ENCODE measurements at regions not wholly inside any gene's neighbourhood (a gene's known extent, or its start where the extent isn't known, plus 50 kb on each side); places are given as distances from the start of the nearest gene placed in this dataset.

DNA sequence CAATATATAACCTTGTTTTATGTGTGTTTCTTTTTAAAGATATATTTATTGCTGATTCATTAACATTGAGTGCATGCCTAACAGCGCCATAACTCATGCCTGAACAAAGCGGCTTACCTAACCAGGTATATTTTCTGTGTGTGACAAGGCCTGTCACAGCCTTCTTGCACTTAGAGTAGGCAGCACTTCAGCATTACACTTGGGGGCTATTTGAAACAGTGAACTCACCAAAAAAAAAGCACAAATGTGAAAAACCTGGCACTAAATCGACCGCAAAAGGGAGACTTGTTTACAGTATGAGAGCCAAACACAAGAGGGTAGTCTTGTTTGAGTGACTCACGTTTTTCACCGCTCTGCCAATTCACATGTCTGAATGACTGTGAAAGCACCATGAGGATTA, 111.7 kb downstream of the DISP1 start:
- no peak overlapping the region for H2AK5ac ChIP-seq (ENCODE audit: low read length, severe bottlenecking)
- no peak overlapping the region for H3K18ac ChIP-seq (ENCODE audit: low read depth in 1 of 2, low read length in 2 of 2)
- H4K8ac ChIP-seq (ENCODE audit: low read length) = no peak overlapping the region
- H3K4ac ChIP-seq (ENCODE audit: low read depth in 1 of 2, low read length in 2 of 2) = no peak overlapping the region
- peaks cover 5% of the 10 kb centered on the region for H3K79me1 ChIP-seq (replicated peaks; ENCODE audit: low read length, poor library complexity, severe bottlenecking)
- no peaks in the 10 kb centered on the region for H3K9me3 ChIP-seq (ENCODE audit: control insufficient read depth, low read length)
- H2BK5ac ChIP-seq (ENCODE audit: low read depth, low read length, poor library complexity, severe bottlenecking) = no peak overlapping the region
- no peaks in the 10 kb centered on the region for H3K27me3 ChIP-seq (ENCODE audit: control insufficient read depth in 1 of 2, insufficient read depth in 1 of 2, low read length in 2 of 2)
- H3K27ac ChIP-seq (ENCODE audit: low read length, poor library complexity, severe bottlenecking) = no peak overlapping the region
- no peaks in the 10 kb centered on the region for H3K36me3 ChIP-seq (ENCODE audit: control insufficient read depth in 1 of 2, insufficient read depth in 2 of 2, low read depth in 1 of 2, low read length in 2 of 2)
- WGBS = 50% methylated on average over 6 of the region's 6 CpGs
- DNase-seq = peak; percentile 69
- H2BK120ac ChIP-seq (ENCODE audit: low read depth, low read length) = no peak overlapping the region
- H2BK15ac ChIP-seq (ENCODE audit: low read depth, poor library complexity, severe bottlenecking) = no peak overlapping the region
- H3K23ac ChIP-seq (ENCODE audit: low read length in 2 of 2) = no peak overlapping the region
- H3K4me2 ChIP-seq (ENCODE audit: low read length, poor library complexity, severe bottlenecking) = no peak overlapping the region
- no peak overlapping the region for H3K9ac ChIP-seq (ENCODE audit: low read length)
- H3K14ac ChIP-seq (ENCODE audit: low read length in 2 of 2) = no peak overlapping the region
- no peak overlapping the region for H4K91ac ChIP-seq (ENCODE audit: low read length)
- no peak overlapping the region for H2AFZ ChIP-seq (ENCODE audit: low read depth, low read length)
- no peak overlapping the region for H2BK12ac ChIP-seq (ENCODE audit: low read length in 2 of 2)
- H3K4me3 ChIP-seq (ENCODE audit: insufficient read depth in 1 of 2, low read depth in 1 of 2, low read length in 2 of 2) = no peak overlapping the region
- H3K4me1 ChIP-seq (ENCODE audit: control insufficient read depth, insufficient read depth, low read depth, low read length) = peaks cover 2% of the 10 kb centered on the region

DNA sequence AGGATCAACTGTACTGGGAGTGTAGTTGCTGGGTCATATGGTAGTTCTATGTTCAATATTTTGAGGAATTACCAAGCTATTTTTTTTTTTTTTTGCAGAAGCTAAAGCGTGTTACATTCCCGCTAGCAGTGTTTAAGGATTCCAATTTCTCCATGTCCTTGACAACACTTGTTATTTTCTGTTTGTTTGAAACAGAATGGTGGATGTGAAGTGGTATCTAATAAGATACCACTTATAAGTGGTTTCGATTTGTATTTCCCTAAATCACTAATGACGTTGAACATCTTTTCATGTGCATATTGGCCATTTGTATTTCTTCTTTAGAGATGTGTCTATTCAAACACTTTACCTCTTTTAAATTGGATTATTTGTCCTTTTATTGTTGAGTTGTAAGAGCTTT, 112.2 kb downstream of the DISP1 start:
- Histone ChIP-seq H3K9me3 (ENCODE audit: control insufficient read depth, low read length) (no peaks in the 10 kb centered on the region), H2AK5ac (ENCODE audit: low read length, severe bottlenecking) (no peak overlapping the region), H3K18ac (ENCODE audit: low read depth in 1 of 2, low read length in 2 of 2) (no peak overlapping the region), H3K4ac (ENCODE audit: low read depth in 1 of 2, low read length in 2 of 2) (no peak overlapping the region), H3K79me1 (replicated peaks; ENCODE audit: low read length, poor library complexity, severe bottlenecking) (peaks cover 3% of the 10 kb centered on the region), H3K9ac (ENCODE audit: low read length) (no peak overlapping the region), H2BK15ac (ENCODE audit: low read depth, poor library complexity, severe bottlenecking) (no peak overlapping the region), H2AFZ (ENCODE audit: low read depth, low read length) (no peak overlapping the region), H2BK120ac (ENCODE audit: low read depth, low read length) (no peak overlapping the region), H3K4me2 (ENCODE audit: low read length, poor library complexity, severe bottlenecking) (no peak overlapping the region), H3K4me3 (ENCODE audit: insufficient read depth in 1 of 2, low read depth in 1 of 2, low read length in 2 of 2) (no peak overlapping the region), H3K27me3 (ENCODE audit: control insufficient read depth in 1 of 2, insufficient read depth in 1 of 2, low read length in 2 of 2) (no peaks in the 10 kb centered on the region), H2BK5ac (ENCODE audit: low read depth, low read length, poor library complexity, severe bottlenecking) (no peak overlapping the region), H2BK12ac (ENCODE audit: low read length in 2 of 2) (no peak overlapping the region), H4K8ac (ENCODE audit: low read length) (no peak overlapping the region), H4K91ac (ENCODE audit: low read length) (no peak overlapping the region), H3K27ac (ENCODE audit: low read length, poor library complexity, severe bottlenecking) (no peak overlapping the region), H3K36me3 (ENCODE audit: control insufficient read depth in 1 of 2, insufficient read depth in 2 of 2, low read depth in 1 of 2, low read length in 2 of 2) (no peaks in the 10 kb centered on the region), H3K4me1 (ENCODE audit: control insufficient read depth, insufficient read depth, low read depth, low read length) (peaks cover 2% of the 10 kb centered on the region), H3K23ac (ENCODE audit: low read length in 2 of 2) (no peak overlapping the region), H3K14ac (ENCODE audit: low read length in 2 of 2) (no peak overlapping the region)
- 100% methylated on average over 2 of the region's 4 CpGs for WGBS
- DNase-seq = no peak

DNA sequence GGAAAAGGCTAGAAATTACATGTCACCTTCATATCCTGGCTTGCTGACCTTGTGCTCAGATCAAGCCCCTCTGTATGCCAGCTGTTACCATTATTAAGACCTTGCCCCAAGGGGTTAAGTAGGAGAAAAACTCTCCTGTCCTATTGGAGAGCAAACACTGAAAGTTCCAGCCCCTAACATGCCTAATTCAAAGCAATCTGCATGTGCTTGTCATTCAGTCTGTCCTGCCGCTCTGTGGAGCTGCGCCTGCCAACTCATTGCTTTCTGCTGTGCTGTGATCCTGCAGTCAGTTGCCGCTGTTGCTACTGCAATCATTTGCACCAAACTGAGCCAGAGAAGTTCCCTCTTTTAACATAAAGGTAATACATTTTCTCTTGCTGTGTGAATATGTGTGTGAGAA, 113.4 kb downstream of the DISP1 start:
- H3K27ac ChIP-seq (ENCODE audit: low read length, poor library complexity, severe bottlenecking) = no peak overlapping the region
- no peak overlapping the region for H2BK120ac ChIP-seq (ENCODE audit: low read depth, low read length)
- H3K23ac ChIP-seq (ENCODE audit: low read length in 2 of 2) = no peak overlapping the region
- H3K4me1 ChIP-seq (ENCODE audit: control insufficient read depth, insufficient read depth, low read depth, low read length) = peaks cover 2% of the 10 kb centered on the region
- no peak overlapping the region for H4K91ac ChIP-seq (ENCODE audit: low read length)
- H3K4me3 ChIP-seq (ENCODE audit: insufficient read depth in 1 of 2, low read depth in 1 of 2, low read length in 2 of 2) = peak overlapping the region in 1 of 2 experiments; percentile 46
- H3K9ac ChIP-seq (ENCODE audit: low read length) = peak overlapping the region; percentile 63
- peak overlapping the region in 1 of 2 experiments; percentile 16 for H3K4ac ChIP-seq (ENCODE audit: low read depth in 1 of 2, low read length in 2 of 2)
- no peak overlapping the region for H3K14ac ChIP-seq (ENCODE audit: low read length in 2 of 2)
- H2AK5ac ChIP-seq (ENCODE audit: low read length, severe bottlenecking) = no peak overlapping the region
- H2BK5ac ChIP-seq (ENCODE audit: low read depth, low read length, poor library complexity, severe bottlenecking) = no peak overlapping the region
- peak overlapping the region in 1 of 2 experiments; percentile 40 for H3K18ac ChIP-seq (ENCODE audit: low read depth in 1 of 2, low read length in 2 of 2)
- H3K9me3 ChIP-seq (ENCODE audit: control insufficient read depth, low read length) = no peaks in the 10 kb centered on the region
- peak overlapping the region; percentile 42 for H2AFZ ChIP-seq (ENCODE audit: low read depth, low read length)
- H3K4me2 ChIP-seq (ENCODE audit: low read length, poor library complexity, severe bottlenecking) = no peak overlapping the region
- DNase-seq = peak; percentile 60
- no peaks in the 10 kb centered on the region for H3K27me3 ChIP-seq (ENCODE audit: control insufficient read depth in 1 of 2, insufficient read depth in 1 of 2, low read length in 2 of 2)
- H2BK15ac ChIP-seq (ENCODE audit: low read depth, poor library complexity, severe bottlenecking) = no peak overlapping the region
- 16% methylated on average over 3 of the region's 3 CpGs for WGBS
- peaks cover 3% of the 10 kb centered on the region for H3K79me1 ChIP-seq (replicated peaks; ENCODE audit: low read length, poor library complexity, severe bottlenecking)
- no peaks in the 10 kb centered on the region for H3K36me3 ChIP-seq (ENCODE audit: control insufficient read depth in 1 of 2, insufficient read depth in 2 of 2, low read depth in 1 of 2, low read length in 2 of 2)
- H4K8ac ChIP-seq (ENCODE audit: low read length) = no peak overlapping the region
- no peak overlapping the region for H2BK12ac ChIP-seq (ENCODE audit: low read length in 2 of 2)

DNA sequence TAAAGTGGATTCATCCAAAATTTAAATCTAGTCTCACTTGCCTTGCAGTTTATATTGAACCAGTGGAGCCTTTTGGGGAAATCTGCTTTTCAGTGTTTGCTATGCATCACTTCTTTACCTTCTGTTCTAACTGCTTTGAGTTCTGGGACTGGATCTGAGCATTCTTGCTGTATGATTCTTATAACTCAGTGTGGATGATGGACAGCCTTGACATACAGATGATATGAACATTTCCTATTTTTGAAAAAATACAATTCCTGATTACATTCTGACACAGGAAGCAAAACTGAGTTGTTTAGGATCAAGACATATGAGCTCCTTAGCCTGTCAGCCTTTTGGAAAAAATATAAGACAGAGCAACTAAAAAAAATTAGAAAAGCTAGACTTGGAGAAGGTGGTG, 115.2 kb downstream of the DISP1 start:
- Histone ChIP-seq H3K4ac (ENCODE audit: low read depth in 1 of 2, low read length in 2 of 2) (no peak overlapping the region), H3K36me3 (ENCODE audit: control insufficient read depth in 1 of 2, insufficient read depth in 2 of 2, low read depth in 1 of 2, low read length in 2 of 2) (no peaks in the 10 kb centered on the region), H3K4me3 (ENCODE audit: insufficient read depth in 1 of 2, low read depth in 1 of 2, low read length in 2 of 2) (no peak overlapping the region), H2BK15ac (ENCODE audit: low read depth, poor library complexity, severe bottlenecking) (no peak overlapping the region), H2AK5ac (ENCODE audit: low read length, severe bottlenecking) (no peak overlapping the region), H3K9ac (ENCODE audit: low read length) (no peak overlapping the region), H3K4me1 (ENCODE audit: control insufficient read depth, insufficient read depth, low read depth, low read length) (peaks cover 2% of the 10 kb centered on the region), H2BK12ac (ENCODE audit: low read length in 2 of 2) (no peak overlapping the region), H3K23ac (ENCODE audit: low read length in 2 of 2) (no peak overlapping the region), H3K27me3 (ENCODE audit: control insufficient read depth in 1 of 2, insufficient read depth in 1 of 2, low read length in 2 of 2) (no peaks in the 10 kb centered on the region), H2BK120ac (ENCODE audit: low read depth, low read length) (no peak overlapping the region), H2BK5ac (ENCODE audit: low read depth, low read length, poor library complexity, severe bottlenecking) (no peak overlapping the region), H3K27ac (ENCODE audit: low read length, poor library complexity, severe bottlenecking) (no peak overlapping the region), H3K14ac (ENCODE audit: low read length in 2 of 2) (no peak overlapping the region), H4K91ac (ENCODE audit: low read length) (no peak overlapping the region), H3K79me1 (replicated peaks; ENCODE audit: low read length, poor library complexity, severe bottlenecking) (peaks cover 3% of the 10 kb centered on the region), H3K18ac (ENCODE audit: low read depth in 1 of 2, low read length in 2 of 2) (no peak overlapping the region), H4K8ac (ENCODE audit: low read length) (no peak overlapping the region), H3K4me2 (ENCODE audit: low read length, poor library complexity, severe bottlenecking) (no peak overlapping the region), H3K9me3 (ENCODE audit: control insufficient read depth, low read length) (no peaks in the 10 kb centered on the region), H2AFZ (ENCODE audit: low read depth, low read length) (no peak overlapping the region)
- DNase-seq = no peak

Data from mesenchymal stem cell (in vitro differentiated cells and primary cell).